ENCODE measurements at regions not wholly inside any gene's neighbourhood (a gene's known extent, or its start where the extent isn't known, plus 50 kb on each side); places are given as distances from the start of the nearest gene placed in this dataset.

DNA sequence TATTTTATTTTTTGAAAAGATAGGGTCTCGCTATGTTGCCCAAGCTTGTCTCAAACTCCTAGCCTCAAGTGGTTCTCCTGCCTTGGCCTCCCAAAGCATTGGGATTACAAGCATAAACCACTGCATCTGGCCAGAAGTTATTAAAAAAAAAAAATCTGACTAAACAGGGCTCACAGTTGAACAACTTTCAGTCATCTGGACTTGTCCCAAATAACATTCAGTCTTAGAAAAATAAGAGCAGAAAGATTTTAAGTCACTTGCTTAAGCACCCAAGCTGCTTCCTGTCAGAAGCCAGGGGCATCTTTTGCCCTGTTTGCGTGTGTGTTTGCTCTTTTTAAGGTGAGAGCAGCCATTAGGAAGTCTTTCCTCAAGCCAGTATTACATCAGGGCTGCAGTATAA lies 286.8 kb downstream of the LMO4 start:
- no peak for DNase-seq (ENCODE audit: low spot score)

DNA sequence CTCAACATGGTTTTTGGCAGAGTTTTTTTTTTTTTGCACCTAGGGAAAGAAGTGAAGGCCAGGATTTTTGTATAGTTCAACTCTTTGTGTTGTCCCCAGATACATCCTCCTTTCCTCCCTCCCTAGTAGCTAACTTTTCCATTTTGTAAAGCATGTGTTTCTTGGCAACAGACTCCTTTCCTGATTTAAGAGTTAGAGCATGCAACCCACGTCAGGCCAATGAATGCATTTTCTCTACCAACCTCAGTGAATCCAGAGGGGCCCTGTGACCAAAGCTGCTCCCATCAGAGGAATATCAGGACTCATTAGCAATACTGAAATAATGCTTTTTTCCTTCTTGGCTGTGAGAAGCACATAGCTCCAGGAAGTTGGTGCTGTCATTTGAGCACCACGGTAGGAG lies 287.2 kb downstream of the LMO4 start:
- no peak for DNase-seq (ENCODE audit: low spot score)

DNA sequence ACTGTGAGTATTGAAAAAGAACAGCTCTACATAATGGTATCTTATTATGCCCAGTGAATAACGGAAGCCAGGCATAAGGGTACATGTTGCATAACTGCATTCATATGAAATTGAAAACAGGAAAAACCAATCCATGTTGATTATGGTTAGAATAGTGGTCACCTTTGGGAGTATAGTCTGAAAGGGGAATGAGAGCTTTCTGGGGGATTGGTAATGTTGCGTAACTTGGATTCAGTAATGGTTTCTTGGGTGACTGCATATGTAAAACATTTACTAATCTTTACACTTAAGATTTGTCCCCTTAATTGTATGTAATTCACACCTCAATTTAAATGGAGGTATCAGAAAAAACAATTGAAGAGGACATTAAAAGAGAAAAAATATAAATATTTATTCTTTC lies 292.1 kb downstream of the LMO4 start:
- DNase-seq (ENCODE audit: low spot score), result no peak

DNA sequence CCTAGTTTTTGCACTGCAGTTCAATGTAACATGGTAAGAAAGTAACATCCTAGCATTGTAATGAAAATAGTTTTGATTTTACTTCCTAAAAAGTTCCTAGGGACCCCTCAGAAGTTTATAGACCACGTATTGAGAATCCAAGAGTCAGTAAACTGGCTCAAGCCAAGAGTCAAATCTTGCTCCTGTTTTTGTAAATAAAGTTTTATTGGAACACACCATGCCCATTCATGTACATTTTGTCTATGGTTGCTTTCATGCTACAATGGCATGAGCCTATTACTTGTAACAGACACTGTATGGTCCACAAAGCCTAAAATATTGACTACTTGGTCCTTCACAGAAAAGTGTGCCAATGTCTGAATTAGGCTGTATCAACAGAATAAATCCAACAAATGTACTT lies 301.0 kb downstream of the LMO4 start:
- no peak for DNase-seq (ENCODE audit: low spot score)

DNA sequence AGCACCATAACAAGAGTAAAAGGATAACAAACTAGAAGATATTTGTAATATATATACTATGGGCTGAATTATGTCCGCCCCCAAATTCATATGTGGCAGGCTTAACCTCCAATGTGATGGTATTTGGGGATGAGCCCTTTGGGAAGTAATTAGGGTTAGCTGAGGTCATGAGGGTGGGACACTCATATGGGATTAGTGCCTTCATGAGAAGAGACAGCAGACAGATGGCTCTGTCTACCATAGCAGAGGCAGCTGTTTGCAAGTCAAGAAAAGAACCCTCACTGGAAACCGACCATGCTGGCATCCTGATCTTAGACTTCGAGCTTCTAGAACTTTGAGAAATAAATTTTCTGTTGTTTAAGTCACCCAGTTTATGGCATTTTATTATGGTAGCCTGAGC lies 303.6 kb downstream of the LMO4 start:
- no peak for DNase-seq (ENCODE audit: low spot score)

DNA sequence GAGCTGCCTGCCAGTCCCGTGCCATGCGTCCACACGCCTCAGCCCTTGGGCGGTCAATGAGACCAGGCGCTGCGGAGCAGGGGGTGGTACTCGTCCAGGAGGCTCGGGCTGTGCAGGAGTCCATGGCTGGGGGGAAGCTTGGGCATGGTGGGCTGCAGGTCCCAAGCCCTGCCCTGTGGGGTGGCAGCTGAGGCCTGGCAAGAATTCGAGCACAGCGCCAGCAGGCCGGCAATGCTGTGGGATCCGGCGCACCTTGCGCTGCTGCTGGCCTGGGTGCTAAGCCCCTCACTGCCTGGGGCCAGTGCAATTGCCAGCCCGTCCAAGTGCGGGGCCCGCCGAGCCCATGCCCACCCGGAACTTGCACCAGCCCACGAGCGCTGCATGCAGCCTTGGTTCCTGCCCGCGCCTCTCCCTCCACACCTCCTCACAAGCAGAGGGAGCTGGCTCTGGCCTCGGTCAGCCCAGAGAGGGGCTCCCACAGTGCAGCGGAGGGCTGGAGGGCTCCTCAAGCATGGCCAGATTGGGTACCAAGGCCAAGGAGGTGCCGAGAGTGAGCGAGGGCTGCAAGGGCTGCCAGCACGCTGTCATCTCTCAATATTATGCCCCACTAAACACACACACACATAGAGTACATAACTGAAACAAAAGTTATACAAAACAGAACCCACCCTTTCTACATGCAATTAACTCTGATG lies 307.7 kb downstream of the LMO4 start:
- DNase-seq (ENCODE audit: low spot score), result no peak

DNA sequence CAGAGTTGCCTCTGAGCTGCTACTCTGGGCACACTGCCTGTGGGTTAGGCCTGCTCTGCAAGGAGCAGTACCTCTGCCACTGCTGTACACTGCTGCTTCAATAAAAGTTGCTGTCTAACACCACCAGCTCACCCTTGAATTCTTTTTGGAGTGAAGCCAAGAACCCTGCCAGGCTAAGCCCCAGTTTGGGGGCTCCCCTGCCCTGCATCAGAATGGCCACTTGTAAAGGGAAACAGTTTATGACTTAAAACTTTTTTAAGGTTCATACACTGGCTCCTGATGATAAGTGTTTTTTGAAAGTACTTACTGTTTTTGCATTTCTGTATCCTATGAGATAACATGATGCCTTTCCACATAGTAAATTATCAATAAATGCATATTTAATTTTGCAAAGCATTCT lies 310.0 kb downstream of the LMO4 start:
- no peak for DNase-seq (ENCODE audit: low spot score)

DNA sequence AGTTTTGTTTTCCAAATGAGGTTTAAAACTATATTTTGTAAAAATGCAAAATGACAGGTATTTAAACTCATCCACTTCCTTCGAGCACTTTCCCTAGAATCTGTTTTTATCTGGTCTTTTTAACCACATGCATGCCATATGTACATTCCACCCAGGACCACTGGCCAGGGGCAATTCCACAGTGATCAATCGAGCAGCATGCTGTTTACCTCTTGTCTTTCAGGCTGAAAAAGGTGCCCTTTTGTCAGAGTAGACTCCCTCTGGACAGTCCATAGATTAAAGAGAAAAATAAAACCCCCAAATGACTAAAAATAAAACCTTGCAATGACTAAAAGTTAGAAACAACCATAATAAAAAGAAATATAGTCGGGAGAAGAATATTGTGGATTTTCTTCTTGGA lies 313.3 kb downstream of the LMO4 start:
- DNase-seq (ENCODE audit: low spot score), result no peak

DNA sequence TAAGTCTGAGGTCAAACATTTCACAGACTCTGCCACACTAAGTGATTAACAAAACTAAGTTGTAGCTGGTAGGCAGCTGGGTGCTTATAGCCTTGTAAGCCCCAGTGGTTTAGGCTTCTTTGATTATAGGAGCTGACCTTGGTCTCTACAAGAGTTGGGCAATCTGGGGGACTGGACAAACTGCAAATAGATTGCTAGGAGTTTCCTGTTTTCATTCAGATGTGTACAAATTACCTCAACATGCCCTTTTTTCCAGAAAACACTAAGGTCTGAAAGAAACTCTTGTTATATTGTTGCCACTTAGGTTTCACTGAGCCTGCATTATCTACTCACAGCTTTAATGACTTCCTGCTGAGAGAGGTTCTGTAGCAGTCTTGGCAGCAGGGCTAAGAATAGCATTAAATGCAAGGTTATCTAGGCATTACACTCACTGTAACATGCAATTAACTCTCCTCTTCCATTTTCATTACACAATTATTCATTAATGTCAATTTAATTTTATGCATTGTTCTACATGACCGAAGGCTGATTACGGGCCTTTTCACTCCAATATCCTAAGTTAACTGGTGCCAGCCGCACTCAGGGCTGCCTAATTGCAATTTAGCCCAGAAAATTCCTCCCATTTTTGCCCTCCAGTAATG lies 314.0 kb downstream of the LMO4 start:
- DNase-seq (ENCODE audit: low spot score), result no peak

DNA sequence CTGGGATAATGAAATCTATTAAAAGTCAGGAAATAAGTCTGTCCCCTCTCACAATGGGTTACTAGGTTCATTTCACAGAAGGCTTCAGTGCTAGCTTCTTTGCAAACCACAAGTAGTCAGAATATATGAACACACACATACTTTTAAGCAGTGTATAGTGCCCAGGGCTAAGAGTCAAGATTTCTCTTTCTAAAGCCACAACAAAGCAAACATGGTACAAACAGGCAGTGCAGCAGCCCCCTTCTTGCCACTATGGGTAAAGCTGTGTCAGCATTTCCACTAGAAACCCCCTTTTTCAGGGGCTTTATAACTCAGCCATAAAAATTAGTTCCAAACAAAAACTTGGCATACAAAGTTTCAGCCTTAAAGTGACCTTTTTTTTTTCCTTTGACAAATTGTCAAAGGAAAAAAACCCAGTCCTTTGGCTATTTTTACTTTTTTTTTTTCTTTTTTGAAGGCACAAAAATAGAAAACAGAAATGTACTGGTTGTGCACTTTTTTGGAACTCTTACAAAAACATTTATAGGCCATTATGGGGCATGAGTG lies 315.4 kb downstream of the LMO4 start:
- no peak for DNase-seq (ENCODE audit: low spot score)

DNA sequence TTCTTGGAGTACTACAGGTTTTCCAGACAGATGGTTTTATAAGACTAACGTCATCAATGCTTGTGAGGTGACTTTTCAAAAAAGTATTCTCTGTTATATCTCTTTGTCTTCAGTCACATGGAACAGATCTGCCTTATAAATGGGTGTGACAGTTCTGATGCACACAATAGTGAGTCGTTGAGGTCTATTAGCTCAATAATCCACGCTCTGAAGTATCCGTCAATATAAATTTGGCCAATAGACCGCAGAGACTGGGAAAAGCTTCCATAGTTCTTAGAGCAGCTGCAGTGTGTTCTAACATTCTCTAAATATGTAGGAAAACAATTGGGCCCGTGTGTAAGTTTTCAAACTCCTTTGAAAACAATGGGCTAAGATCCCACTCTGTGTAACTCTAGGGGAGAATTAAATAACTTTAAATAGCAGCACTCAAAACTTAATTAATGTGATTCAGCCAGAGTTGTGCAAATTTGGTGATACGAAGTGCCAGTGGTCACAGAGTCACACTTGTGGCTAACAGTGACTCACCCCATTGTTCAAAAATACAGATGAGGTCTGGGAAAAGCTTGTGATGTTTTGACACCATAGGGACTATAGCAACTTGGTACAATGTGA lies 316.0 kb downstream of the LMO4 start:
- DNase-seq (ENCODE audit: low spot score), result peak; percentile 22

DNA sequence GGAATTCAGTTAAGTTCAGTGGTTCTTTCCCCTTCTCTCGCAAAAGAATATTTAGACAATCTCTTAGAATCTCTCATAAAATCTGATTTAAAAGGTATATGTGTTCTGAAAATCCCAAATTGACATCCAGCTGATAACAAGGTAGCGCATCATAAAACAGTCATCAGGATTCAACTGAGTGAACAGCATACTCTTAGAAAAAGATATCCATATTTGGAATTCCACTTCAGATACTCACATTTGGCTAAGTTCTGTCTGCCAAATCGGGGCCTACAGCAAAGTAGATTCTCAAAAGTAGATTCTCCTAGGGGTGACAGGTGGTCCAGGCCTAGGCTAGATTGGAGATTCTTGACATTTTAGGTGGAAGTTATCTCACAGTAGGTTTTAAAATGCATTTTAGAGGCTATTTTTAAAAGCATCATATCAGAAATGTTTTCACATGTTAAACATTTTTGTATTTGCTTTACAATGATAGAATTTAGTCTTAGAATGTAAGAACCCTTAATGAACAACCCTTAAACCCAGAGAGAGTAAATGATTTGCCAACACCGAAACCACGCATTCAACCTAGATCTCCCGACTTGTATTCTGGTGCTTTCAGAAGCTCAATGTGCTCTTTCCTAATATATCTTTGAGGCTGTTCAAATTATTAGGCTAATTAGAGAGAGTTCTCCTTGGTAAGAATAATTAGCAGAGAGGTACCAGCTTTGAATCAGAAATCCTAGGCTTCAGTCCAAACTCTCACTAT lies 318.9 kb downstream of the LMO4 start:
- no peak for DNase-seq (ENCODE audit: low spot score)

DNA sequence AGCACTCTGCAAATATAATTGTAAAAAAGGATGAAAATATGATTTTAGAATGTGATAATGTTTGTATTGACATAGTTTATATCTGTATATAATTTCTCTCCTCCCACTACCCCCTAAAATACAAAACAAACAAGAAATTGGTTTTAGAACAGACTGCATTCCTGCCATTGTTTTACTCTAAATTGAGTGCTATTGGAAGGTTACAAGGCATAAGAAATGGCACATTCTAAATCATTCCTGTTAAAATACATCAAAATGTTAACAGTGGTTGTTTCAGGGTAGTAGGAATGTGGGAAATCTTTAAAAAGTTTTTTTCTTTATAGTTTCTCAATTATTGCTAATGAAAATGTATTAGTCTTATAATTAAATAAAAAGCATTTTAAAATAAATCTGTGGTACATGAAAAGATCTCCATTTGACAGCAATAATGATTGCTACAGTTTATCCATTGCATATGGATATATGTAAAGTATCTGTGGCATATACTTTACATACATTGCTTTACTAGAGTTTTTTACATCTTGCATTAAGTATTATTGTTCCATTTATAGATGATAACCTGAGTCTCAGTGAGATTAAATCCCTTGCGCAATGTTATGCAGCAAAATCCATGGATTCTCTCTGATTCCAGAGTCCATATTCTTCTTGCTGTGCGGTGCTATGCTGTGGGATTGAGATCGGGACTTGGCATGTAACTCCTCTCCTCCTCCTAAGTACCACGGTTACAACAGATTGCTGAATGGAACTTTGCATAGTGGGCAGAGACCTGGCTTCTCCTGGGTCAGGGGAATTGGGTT lies 319.8 kb downstream of the LMO4 start:
- DNase-seq (ENCODE audit: low spot score), result no peak

DNA sequence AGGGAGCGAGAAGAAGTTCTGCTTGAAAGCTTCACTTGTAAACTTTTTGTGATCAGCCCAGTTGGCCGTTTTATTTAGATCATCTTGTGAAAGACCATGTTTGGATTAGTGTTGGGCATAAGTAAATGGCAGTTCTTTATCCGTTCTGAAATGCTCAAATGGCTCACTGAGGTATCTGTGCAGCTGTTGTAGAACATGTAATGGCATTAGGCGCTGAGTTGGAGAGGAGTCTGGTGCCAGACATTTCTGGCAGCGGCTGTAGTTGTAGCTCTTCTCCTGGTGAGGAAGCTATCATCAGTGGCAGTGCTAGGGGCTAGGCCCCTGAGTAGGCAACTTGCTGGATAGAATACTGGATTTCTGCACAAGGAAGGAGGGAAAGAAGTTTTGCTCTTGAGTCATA lies 321.6 kb downstream of the LMO4 start:
- DNase-seq (ENCODE audit: low spot score), result no peak

DNA sequence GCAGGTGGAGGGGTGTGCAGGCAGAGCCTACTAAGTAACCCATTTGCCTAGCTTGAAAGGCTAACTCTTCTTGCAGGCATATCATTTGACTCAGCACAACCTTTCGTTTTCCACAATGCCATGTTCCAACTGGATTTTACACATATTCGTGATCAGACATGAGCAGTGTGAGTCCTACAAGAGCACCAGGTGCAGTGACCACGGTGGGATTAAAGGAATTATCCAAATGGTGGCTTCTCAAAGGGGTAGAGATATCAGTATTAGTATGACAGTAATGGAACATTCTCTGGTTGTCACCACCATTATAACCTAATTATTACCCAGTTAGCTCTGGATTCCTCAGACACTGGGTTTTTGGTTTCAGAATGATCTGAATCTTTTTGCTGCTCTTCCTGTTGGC lies 323.5 kb downstream of the LMO4 start:
- no peak for DNase-seq (ENCODE audit: low spot score)

DNA sequence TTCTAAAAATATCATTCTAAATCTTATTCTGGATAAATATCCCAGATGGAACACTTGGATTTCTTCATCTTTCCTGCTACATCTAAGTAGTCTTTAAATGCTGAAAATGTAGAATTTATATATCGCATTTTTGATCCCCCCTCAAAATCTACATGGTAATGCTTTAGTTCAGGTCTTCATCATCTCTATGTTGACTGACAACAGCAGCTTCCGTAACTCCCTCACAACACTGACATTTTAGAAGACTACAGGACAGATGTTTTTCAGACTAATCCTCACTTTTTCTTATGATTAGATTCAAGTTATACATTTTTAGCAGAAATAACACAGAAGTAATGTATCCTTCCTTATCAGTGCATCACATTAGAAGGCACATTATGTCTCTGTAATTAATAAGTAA lies 336.5 kb downstream of the LMO4 start:
- no peak for DNase-seq (ENCODE audit: low spot score)

DNA sequence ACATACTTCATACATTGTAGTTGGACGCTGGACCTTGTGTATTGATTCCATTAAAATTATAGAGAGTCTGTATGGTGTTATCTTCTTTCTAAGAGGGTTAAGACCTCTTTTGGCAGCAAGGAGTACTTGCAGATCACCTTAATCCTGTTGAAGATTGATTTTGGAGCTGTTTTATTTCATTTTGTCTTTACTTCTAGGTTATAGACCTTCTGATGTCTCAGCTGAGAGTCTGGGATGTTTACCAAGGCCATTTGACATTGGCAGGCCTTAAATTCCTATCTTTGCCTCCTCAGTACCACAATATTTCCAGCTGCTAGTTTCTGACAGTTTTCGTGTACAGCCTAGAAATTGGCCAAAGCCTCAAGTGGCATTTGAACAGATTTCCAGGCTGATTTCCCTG lies 338.0 kb downstream of the LMO4 start:
- no peak for DNase-seq (ENCODE audit: low spot score)

DNA sequence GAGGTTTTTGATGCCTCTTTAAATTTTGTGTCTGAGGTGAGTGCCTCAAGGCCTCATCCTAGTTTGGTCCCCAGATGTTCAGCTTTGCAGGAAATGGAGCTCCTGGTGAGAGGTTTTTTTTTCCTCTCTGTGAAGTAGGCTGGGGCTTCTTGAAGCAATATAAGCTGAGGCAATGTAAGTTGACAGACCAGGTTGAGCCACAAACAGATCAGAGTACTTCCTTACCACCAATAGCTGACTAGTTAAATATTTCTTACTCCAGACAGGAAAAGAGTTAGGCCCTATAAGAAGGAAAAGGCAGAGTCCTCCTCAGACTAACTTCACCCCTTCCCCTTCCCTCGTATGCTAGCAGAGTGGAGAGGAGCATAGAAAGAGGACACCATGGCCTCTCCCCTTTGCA lies 341.0 kb downstream of the LMO4 start:
- DNase-seq (ENCODE audit: low spot score), result no peak

DNA sequence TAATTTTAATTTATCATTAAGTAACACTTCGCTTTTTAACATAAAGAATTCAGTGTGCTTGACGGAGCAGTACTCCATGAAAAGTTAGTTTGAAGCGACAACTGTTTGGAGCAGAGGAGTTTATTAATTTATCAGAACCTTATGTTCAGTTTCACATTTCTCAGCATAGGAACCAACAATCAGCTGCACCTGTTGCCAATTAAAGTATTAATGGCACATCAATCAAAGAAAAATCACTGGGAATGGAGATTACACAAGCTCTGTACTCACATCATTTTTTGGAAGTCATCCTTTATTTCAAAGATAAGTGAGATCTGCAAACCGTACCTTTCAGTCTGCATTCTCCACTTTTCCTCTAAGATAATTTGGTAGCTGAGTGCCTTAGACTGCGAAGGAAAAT lies 344.6 kb downstream of the LMO4 start:
- no peak for DNase-seq (ENCODE audit: low spot score)

DNA sequence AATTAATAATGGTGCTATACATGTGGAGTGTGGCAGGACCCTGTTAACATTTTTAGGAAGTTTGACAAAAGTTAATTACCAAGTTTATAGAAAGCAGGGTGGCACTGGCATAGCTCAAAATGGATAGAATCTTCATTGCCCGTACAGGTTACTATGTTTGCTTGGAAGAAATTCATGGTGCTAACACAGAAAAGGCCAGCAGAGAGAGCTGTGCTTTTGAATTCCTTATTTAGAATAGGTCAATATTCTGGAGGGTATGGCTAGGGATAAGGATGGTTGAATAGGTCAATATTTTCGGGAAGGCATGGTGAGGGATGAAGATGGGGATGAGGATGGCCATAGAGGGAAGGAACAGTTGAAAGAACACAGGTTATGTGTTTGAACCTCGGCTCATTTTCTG lies 345.1 kb downstream of the LMO4 start:
- no peak for DNase-seq (ENCODE audit: low spot score)

DNA sequence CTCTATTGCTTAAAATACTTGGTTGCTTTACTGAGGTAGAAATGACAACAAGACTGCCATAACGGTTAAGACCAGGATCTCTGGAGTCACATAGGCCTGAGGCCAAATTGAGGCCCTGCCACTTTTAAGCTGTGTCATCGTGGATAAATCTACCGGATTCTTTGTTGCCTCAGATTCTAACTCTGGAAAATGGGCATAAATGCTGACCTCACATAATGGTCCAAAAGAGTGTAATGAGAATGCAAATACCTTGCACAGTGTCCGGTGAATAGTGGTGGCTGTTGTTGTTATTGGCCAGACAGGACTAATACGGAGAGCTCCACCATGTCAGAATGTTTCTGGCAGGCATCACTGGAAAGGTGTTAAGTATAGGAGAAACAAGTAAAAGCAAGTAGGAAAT lies 346.1 kb downstream of the LMO4 start:
- DNase-seq (ENCODE audit: low spot score), result no peak

DNA sequence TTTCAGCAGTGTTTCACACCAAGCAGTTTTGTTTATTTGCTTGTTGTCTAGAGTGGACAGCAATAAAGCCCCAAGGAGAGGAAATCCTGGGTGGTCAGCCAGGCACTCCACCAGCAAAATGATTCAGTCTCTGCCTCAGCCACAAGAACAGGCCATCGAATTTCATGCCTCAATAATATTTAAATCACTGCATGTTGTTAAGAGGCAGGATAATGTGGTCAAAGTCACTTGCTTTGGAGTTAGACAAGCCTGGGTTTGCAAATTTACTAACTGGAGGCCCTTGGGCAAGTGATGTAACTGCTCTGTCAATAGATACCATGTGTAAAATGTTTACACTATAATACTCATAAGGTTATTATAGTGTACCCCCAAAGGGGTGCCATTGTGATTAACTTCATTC lies 349.6 kb downstream of the LMO4 start:
- no peak for DNase-seq (ENCODE audit: low spot score)

All from GM03348 (cell line).